ENCODE measurements at regions not wholly inside any gene's neighbourhood (a gene's known extent, or its start where the extent isn't known, plus 50 kb on each side); places are given as distances from the start of the nearest gene placed in this dataset.

GRCh38 chr15:69652751-69653305 is 200.2 kb downstream of the RPLP1 start:
- DNase-seq (ENCODE audit: low read depth in 2 of 3, low spot score in 2 of 3), result no peak

GRCh38 chr15:69653306-69653705 is 200.7 kb downstream of the RPLP1 start:
- DNase-seq (ENCODE audit: low read depth in 2 of 3, low spot score in 2 of 3), result no peak

GRCh38 chr15:69653846-69654245 is 201.2 kb downstream of the RPLP1 start:
- DNase-seq (ENCODE audit: low read depth in 2 of 3, low spot score in 2 of 3), result no peak

- no peak for DNase-seq (ENCODE audit: low read depth in 2 of 3, low spot score in 2 of 3)
Measured at GRCh38 chr15:69656271-69657030, 203.8 kb downstream of the RPLP1 start.

- no peak for DNase-seq (ENCODE audit: low read depth in 2 of 3, low spot score in 2 of 3)
Measured at GRCh38 chr15:69657626-69658025, 205.0 kb downstream of the RPLP1 start.

- no peak for DNase-seq (ENCODE audit: low read depth in 2 of 3, low spot score in 2 of 3)
Measured at GRCh38 chr15:69658411-69658945, 205.9 kb downstream of the RPLP1 start.

- no peak for DNase-seq (ENCODE audit: low read depth in 2 of 3, low spot score in 2 of 3)
Measured at GRCh38 chr15:69659454-69660050, 206.9 kb downstream of the RPLP1 start.

- no peak for DNase-seq (ENCODE audit: low read depth in 2 of 3, low spot score in 2 of 3)
Measured at GRCh38 chr15:69660114-69660513, 207.5 kb downstream of the RPLP1 start.

GRCh38 chr15:69660658-69661405 is 208.2 kb downstream of the RPLP1 start:
- DNase-seq (ENCODE audit: low read depth in 2 of 3, low spot score in 2 of 3), result no peak

GRCh38 chr15:69661446-69661845 is 208.8 kb downstream of the RPLP1 start:
- no peak for DNase-seq (ENCODE audit: low read depth in 2 of 3, low spot score in 2 of 3)

- DNase-seq (ENCODE audit: low read depth in 2 of 3, low spot score in 2 of 3), result no peak
Measured at GRCh38 chr15:69661871-69662644, 209.4 kb downstream of the RPLP1 start.

GRCh38 chr15:69662645-69663000 is 210.0 kb downstream of the RPLP1 start:
- DNase-seq (ENCODE audit: low read depth in 2 of 3, low spot score in 2 of 3), result no peak

- no peak for DNase-seq (ENCODE audit: low read depth in 2 of 3, low spot score in 2 of 3)
Measured at GRCh38 chr15:69663441-69663840, 210.8 kb downstream of the RPLP1 start.

GRCh38 chr15:69663982-69664381 is 211.4 kb downstream of the RPLP1 start:
- no peak for DNase-seq (ENCODE audit: low read depth in 2 of 3, low spot score in 2 of 3)

GRCh38 chr15:69664572-69665571 is 212.3 kb downstream of the RPLP1 start:
- no peak for DNase-seq (ENCODE audit: low read depth in 2 of 3, low spot score in 2 of 3)

GRCh38 chr15:69665641-69666111 is 213.1 kb downstream of the RPLP1 start:
- DNase-seq (ENCODE audit: low read depth in 2 of 3, low spot score in 2 of 3), result no peak

- no peak for DNase-seq (ENCODE audit: low read depth in 2 of 3, low spot score in 2 of 3)
Measured at GRCh38 chr15:69666441-69666882, 213.8 kb downstream of the RPLP1 start.

- DNase-seq (ENCODE audit: low read depth in 2 of 3, low spot score in 2 of 3), result no peak
Measured at GRCh38 chr15:69666921-69667811, 214.5 kb downstream of the RPLP1 start.
